Activated naive CD8-positive, alpha-beta T cell treated with anti-CD3 and anti-CD28 coated beads, Interleukin-2, amount 50 U/mL, for 24 hours (primary cell): ENCODE measurements at regions not wholly inside any gene's neighbourhood (a gene's known extent, or its start where the extent isn't known, plus 50 kb on each side); places are given as distances from the start of the nearest gene placed in this dataset.

Experiments used
- ATAC-seq: fragments of 150-1000 bp; cut with Tn5 transposase; one replicate; pipeline ENCODE4 v1.10.0; 2021
- DNase-seq: peaks from one replicate; pipeline ENCODE4 v3.0.0; 2021
- H3K27ac Mint-ChIP-seq: one replicate; pipeline ENCODE4 v1.8.0; 2021; ENCODE audit warnings: mild to moderate bottlenecking, mixed read lengths
- H3K27me3 Mint-ChIP-seq: one replicate; pipeline ENCODE4 v1.8.0; 2021; ENCODE audit warnings: mixed read lengths
- H3K36me3 Mint-ChIP-seq: one replicate; pipeline ENCODE4 v1.8.0; 2021; ENCODE audit warnings: low read depth, mixed read lengths
- H3K4me1 Mint-ChIP-seq: one replicate; pipeline ENCODE4 v1.8.0; 2021; ENCODE audit warnings: mixed read lengths
- H3K4me3 Mint-ChIP-seq: one replicate; pipeline ENCODE4 v1.8.0; 2021; ENCODE audit warnings: mild to moderate bottlenecking, moderate library complexity, mixed read lengths
- H3K9me3 Mint-ChIP-seq: one replicate; pipeline ENCODE4 v1.8.0; 2021; ENCODE audit warnings: mixed read lengths

- Mint-ChIP-seq H3K4me1 (no peaks in the 10 kb centered on the region), H3K36me3 (no peaks in the 10 kb centered on the region), H3K27ac (no peak overlapping the region), H3K4me3 (no peak overlapping the region), H3K9me3 (no peaks in the 10 kb centered on the region), H3K27me3 (peaks cover 5% of the 10 kb centered on the region)
- no peak for ATAC-seq
- no peak for DNase-seq
Measured at GRCh38 chr2:235229236-235229635, 264.6 kb upstream of the AGAP1 start.

GRCh38 chr2:235230821-235231601, 262.8 kb upstream of the AGAP1 start:
- H3K4me3 Mint-ChIP-seq = no peak overlapping the region
- DNase-seq (no peak), ATAC-seq (no peak)
- peaks cover 5% of the 10 kb centered on the region for H3K27me3 Mint-ChIP-seq
- no peaks in the 10 kb centered on the region for H3K9me3 Mint-ChIP-seq
- H3K4me1 Mint-ChIP-seq = no peaks in the 10 kb centered on the region
- H3K36me3 Mint-ChIP-seq = no peaks in the 10 kb centered on the region
- no peak overlapping the region for H3K27ac Mint-ChIP-seq

GRCh38 chr2:235232449-235233433, 261.1 kb upstream of the AGAP1 start:
- ATAC-seq = no peak
- Mint-ChIP-seq H3K27me3 (peaks cover 8% of the 10 kb centered on the region), H3K4me3 (no peak overlapping the region)

GRCh38 chr2:235234736-235235135, 259.1 kb upstream of the AGAP1 start:
- Mint-ChIP-seq H3K9me3 (no peaks in the 10 kb centered on the region), H3K36me3 (no peaks in the 10 kb centered on the region), H3K27me3 (peaks cover 8% of the 10 kb centered on the region), H3K27ac (no peak overlapping the region), H3K4me1 (no peaks in the 10 kb centered on the region), H3K4me3 (no peak overlapping the region)
- no peak for DNase-seq
- no peak for ATAC-seq

More at GRCh38 chr2:235232449-235233433, 261.1 kb upstream of the AGAP1 start:
- no peak overlapping the region for H3K27ac Mint-ChIP-seq
- H3K36me3 Mint-ChIP-seq = no peaks in the 10 kb centered on the region
- H3K9me3 Mint-ChIP-seq = no peaks in the 10 kb centered on the region
- no peaks in the 10 kb centered on the region for H3K4me1 Mint-ChIP-seq
- no peak for DNase-seq

- H3K27ac Mint-ChIP-seq = no peak overlapping the region
- no peaks in the 10 kb centered on the region for H3K36me3 Mint-ChIP-seq
- peaks cover 4% of the 10 kb centered on the region for H3K27me3 Mint-ChIP-seq
- no peaks in the 10 kb centered on the region for H3K9me3 Mint-ChIP-seq
- peak; percentile 68 for ATAC-seq
- H3K4me1 Mint-ChIP-seq = no peaks in the 10 kb centered on the region
- DNase-seq = no peak
- no peak overlapping the region for H3K4me3 Mint-ChIP-seq
Measured at GRCh38 chr2:235235977-235236767, 257.7 kb upstream of the AGAP1 start.

GRCh38 chr2:235238537-235238936, 255.3 kb upstream of the AGAP1 start:
- H3K27me3 Mint-ChIP-seq = peaks cover 13% of the 10 kb centered on the region
- H3K36me3 Mint-ChIP-seq = no peaks in the 10 kb centered on the region
- DNase-seq (no peak), ATAC-seq (no peak)
- no peaks in the 10 kb centered on the region for H3K9me3 Mint-ChIP-seq
- no peak overlapping the region for H3K27ac Mint-ChIP-seq
- H3K4me3 Mint-ChIP-seq = no peak overlapping the region
- no peaks in the 10 kb centered on the region for H3K4me1 Mint-ChIP-seq

- H3K4me1 Mint-ChIP-seq = no peaks in the 10 kb centered on the region
- H3K27me3 Mint-ChIP-seq = peaks cover 25% of the 10 kb centered on the region
- no peak for ATAC-seq
- no peak overlapping the region for H3K4me3 Mint-ChIP-seq
- no peaks in the 10 kb centered on the region for H3K9me3 Mint-ChIP-seq
- H3K27ac Mint-ChIP-seq = no peak overlapping the region
- H3K36me3 Mint-ChIP-seq = no peaks in the 10 kb centered on the region
- DNase-seq = no peak
Measured at GRCh38 chr2:235240574-235240973, 253.3 kb upstream of the AGAP1 start.

GRCh38 chr2:235244255-235245220, 249.3 kb upstream of the AGAP1 start:
- ATAC-seq (no peak), DNase-seq (no peak)
- Mint-ChIP-seq H3K4me3 (no peak overlapping the region), H3K36me3 (no peaks in the 10 kb centered on the region), H3K27me3 (peaks cover 34% of the 10 kb centered on the region), H3K9me3 (no peaks in the 10 kb centered on the region), H3K27ac (no peak overlapping the region), H3K4me1 (no peaks in the 10 kb centered on the region)

GRCh38 chr2:235247001-235247400, 246.8 kb upstream of the AGAP1 start:
- no peaks in the 10 kb centered on the region for H3K4me1 Mint-ChIP-seq
- ATAC-seq (no peak), DNase-seq (no peak)
- no peaks in the 10 kb centered on the region for H3K36me3 Mint-ChIP-seq
- H3K9me3 Mint-ChIP-seq = no peaks in the 10 kb centered on the region
- H3K27ac Mint-ChIP-seq = no peak overlapping the region
- H3K4me3 Mint-ChIP-seq = no peak overlapping the region
- H3K27me3 Mint-ChIP-seq = peaks cover 37% of the 10 kb centered on the region

GRCh38 chr2:235255693-235256092, 238.2 kb upstream of the AGAP1 start:
- Mint-ChIP-seq H3K27ac (no peak overlapping the region), H3K36me3 (no peaks in the 10 kb centered on the region), H3K9me3 (no peaks in the 10 kb centered on the region), H3K4me3 (no peak overlapping the region), H3K27me3 (peaks cover 36% of the 10 kb centered on the region), H3K4me1 (no peaks in the 10 kb centered on the region)
- no peak for ATAC-seq
- DNase-seq = no peak

- ATAC-seq (no peak), DNase-seq (no peak)
- no peak overlapping the region for H3K4me3 Mint-ChIP-seq
- peaks cover 44% of the 10 kb centered on the region for H3K27me3 Mint-ChIP-seq
- H3K9me3 Mint-ChIP-seq = no peaks in the 10 kb centered on the region
- no peaks in the 10 kb centered on the region for H3K4me1 Mint-ChIP-seq
- H3K27ac Mint-ChIP-seq = no peak overlapping the region
- no peaks in the 10 kb centered on the region for H3K36me3 Mint-ChIP-seq
Measured at GRCh38 chr2:235257590-235257989, 236.3 kb upstream of the AGAP1 start.

GRCh38 chr2:235262750-235263149, 231.1 kb upstream of the AGAP1 start:
- Mint-ChIP-seq H3K36me3 (no peaks in the 10 kb centered on the region), H3K9me3 (no peaks in the 10 kb centered on the region), H3K4me3 (no peak overlapping the region), H3K4me1 (no peaks in the 10 kb centered on the region), H3K27me3 (peaks cover 47% of the 10 kb centered on the region), H3K27ac (no peak overlapping the region)
- ATAC-seq (no peak), DNase-seq (no peak)

GRCh38 chr2:235263205-235264120, 230.4 kb upstream of the AGAP1 start:
- no peak for ATAC-seq
- H3K36me3 Mint-ChIP-seq = no peaks in the 10 kb centered on the region
- H3K27ac Mint-ChIP-seq = no peak overlapping the region
- H3K27me3 Mint-ChIP-seq = peaks cover 54% of the 10 kb centered on the region
- DNase-seq = no peak
- no peaks in the 10 kb centered on the region for H3K9me3 Mint-ChIP-seq
- H3K4me1 Mint-ChIP-seq = no peaks in the 10 kb centered on the region
- no peak overlapping the region for H3K4me3 Mint-ChIP-seq
